ENCODE measurements at regions not wholly inside any gene's neighbourhood (a gene's known extent, or its start where the extent isn't known, plus 50 kb on each side); places are given as distances from the start of the nearest gene placed in this dataset.
"Not testable (repeated sequence)": the region's sequence is repeated elsewhere in the genome, so short reads cannot be mapped to it uniquely, and the experiment has no call there.

- DNase-seq: peak; percentile 65
These were observed 955.6 kb downstream of the GATA3 start for GRCh38 chr10:9010093-9010492.

DNA sequence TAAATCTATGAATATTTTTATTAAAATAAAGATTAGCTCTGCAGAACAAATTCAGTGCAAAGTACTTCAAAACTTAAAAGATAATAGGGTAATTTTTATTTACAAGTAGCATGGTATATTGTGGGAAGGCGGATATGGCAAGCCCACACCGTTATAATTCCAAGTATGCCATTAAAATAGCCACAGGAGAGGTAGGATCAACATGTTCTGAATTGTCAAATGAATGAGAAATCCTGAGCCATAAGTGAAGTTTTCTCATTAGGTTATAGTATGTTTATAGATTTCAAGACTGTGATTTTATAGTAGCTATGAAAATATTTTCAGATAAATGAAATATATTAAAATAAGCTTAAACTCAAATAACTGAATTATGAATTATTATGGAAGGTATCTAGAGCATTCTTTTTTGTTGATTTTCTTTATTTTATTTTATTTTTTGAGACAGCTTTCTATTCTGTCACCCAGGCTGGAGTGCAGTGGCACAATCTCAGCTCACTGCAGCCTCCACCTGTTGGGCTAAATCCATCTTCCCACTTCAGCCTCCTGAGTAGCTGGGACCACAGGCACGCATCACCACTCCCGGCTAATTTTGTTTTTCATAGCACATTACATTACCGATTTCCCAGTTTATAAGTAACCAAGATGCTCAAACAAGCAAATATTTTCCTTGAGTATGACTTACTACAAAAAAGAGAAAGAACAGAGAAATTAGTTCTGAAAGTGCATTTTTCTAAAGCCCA, 956.6 kb downstream of the GATA3 start:
- no peak for DNase-seq

GRCh38 chr10:9012312-9012711, 957.8 kb downstream of the GATA3 start:
- no peak for DNase-seq

- DNase-seq: no peak
These were observed 960.5 kb downstream of the GATA3 start for GRCh38 chr10:9015005-9015404.

DNA sequence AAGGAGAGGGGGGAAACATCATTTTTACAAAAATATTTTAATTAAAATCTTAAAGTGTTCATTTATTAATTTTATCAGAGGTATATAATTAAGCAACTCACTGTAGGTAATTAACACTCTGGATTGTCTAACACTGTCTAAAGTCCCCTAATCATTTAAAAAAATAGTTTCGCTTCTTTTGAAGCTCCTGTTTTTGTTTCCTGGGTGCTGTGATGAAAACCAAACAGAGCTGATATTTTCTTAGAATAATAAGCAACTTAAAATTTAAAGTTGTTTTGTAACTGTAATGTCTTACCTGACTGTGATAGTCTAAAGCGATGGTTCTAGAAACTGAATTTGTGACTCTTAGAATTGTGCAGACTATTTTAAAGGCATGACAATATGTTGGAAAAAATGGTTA, 961.0 kb downstream of the GATA3 start:
- DNase-seq: no peak

DNA sequence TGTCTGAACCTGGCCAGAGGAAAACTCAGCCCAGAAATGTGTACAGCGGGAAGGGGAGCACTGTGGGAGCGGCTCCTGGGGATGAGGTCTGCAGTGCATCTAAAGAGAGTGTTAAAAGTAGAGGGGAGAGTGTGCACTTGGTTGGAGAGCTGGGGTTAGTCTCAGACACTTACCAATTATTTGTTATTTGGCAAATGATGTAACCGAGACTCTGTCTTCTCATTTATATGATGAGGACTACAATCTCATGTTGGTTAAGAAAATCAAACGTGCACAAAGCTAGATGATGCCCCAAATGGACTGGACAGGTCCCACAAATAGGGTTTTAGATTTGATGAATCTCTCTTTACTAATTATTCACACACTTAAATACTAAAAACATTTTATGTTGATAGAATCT, 962.4 kb downstream of the GATA3 start:
- no peak for DNase-seq

DNA sequence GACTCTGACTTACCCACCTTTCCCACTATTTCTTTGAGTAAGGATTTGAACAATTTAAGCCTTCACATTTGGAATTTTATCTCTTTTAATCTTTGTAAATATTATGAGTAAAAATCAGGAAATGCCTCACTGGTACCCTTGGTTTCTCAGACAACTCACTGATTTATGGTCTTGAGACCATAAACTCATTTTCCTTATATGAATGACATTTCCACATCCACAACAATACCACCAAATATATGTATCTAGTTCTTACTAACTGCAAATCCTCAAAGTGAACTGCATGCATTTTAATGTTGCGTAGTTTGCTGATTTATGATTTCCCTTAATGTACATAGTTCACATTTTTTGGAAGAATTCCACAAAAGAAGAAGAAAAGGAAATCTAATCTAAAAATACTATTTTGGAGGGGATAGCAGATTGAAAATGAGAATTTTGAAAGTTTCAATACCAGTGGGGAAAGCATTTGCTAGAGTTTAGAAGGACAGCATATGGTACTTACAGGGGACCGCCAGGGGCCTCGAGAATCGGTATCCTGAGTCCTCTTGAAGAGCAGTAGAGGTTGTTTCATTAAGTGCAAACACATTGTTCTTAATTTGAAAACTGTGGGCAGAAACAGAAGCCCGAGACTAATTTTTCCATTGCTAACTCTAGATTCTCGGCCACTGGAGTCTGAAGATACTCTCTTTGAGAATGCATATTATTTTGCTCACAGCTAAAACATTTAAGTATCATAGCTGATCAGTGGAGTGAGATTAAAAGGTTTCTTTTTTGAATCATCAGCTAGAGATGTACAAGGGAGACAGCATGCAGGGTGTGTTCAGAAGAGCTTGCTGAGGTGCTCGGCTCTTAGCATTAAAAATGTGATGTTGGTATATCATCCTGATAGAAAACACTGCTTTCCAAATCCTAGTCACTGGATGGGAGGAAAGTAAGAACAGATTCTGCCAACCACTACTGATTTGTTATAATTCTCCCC, 964.0 kb downstream of the GATA3 start:
- DNase-seq: no peak

- DNase-seq: no peak
These were observed 968.7 kb downstream of the GATA3 start for GRCh38 chr10:9023206-9023605.

DNA sequence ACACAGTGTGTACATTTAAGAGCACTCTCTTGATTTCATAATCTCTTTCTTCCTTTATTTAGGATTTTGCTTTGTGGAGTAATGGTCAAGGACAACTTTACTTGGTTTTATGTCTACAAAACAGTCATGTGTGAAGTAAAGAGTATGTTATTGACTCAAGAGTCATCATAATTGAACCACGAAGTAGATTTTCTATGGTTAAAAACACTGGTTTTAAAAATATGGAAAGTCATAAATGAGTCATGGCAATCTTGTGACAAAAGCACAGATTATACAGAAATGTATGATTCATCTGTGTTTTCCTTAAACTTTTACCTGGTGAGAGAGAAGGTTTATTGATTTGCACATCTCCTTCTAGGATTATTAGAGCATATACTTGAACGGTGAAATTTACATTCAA, 969.7 kb downstream of the GATA3 start:
- DNase-seq: no peak

- DNase-seq: no peak
These were observed 973.7 kb downstream of the GATA3 start for GRCh38 chr10:9028231-9028630.

DNA sequence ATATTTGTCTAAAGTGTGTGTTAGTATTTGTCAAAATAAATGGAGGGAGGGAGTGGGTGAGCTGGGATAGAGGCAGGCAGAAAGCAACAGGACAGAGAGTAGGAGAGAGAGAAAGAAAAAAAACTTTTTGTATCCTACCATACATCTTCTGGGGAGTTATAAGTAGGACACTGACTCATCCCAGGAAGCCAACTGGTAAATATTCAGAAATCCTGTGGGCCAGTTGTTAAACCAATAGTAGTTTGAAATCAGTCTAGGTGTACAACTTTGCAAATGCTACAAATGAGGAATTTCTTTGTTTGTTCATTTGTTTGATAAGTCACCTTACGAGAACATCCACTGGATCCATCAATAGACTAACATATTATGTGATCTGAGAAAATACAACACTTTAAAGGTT, 980.9 kb downstream of the GATA3 start:
- no peak for DNase-seq

DNA sequence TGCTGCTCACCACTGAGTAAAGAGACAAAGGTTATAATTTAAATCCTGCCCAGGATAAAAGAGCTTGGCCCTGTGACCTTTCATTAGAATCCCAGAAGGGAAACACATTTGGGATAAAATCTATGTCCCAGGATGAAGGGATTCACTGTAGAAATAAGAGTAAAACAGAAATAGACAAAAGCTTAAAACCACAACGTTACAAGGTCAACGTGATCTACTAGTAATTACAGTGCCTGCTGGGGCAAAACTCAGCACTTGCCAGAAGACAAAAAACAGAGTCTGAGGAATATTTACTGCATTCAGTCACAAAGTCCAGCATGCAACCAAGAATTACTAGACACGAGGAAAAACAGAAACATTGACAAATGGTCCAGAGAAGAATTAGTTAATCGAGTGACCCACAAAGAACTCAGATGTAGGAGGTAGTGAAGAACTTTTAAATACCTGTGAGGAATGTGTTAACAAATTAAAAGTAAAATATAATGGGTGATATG, 982.3 kb downstream of the GATA3 start:
- no peak for DNase-seq

DNA sequence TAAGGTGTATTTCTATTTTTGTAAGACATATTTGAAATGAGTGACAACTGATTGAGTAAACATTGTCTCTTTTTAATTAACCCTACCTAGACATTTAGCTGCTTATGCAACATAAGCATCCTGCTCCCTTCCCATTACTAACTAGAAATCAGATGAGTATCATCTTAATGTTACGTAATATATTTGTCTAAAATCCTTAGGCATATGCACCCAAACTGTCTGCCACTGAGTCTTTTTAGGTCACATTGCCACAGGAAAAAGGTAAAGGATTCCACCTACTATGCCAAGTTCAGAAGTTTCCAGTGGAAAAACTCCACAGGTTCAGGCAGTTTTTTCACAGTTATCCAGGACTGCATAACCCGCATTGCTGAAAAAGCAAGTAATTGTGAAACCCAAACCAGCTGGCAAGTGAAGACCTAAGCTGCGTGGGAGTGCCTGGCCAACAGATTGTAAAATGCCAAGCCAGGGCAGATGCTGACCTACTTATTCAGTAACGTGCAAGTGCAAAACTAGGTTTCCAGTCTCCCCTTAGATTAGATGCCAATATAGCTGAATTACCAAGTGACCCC, 983.7 kb downstream of the GATA3 start:
- no peak for DNase-seq

DNA sequence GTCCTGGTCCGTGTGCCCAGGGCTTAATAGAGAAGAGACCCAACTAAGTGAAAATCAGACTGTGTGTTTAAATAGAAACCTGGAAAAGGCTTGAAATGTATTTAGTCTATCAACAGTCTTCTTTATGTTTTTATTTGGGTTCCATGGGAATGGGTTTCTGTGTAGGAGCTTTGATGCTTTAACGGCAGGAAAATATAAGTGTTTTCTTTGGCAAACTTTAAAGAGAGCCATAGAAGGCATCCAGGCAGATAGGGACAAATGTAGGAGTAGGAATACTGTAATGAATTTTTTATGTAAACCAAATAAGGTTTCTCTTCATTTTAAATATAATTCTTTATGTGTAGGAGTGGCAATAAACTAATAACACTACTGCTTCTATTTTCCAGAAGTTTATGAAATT, 989.0 kb downstream of the GATA3 start:
- DNase-seq: no peak

GRCh38 chr10:9045311-9045710, 990.8 kb downstream of the GATA3 start:
- no peak for DNase-seq

DNA sequence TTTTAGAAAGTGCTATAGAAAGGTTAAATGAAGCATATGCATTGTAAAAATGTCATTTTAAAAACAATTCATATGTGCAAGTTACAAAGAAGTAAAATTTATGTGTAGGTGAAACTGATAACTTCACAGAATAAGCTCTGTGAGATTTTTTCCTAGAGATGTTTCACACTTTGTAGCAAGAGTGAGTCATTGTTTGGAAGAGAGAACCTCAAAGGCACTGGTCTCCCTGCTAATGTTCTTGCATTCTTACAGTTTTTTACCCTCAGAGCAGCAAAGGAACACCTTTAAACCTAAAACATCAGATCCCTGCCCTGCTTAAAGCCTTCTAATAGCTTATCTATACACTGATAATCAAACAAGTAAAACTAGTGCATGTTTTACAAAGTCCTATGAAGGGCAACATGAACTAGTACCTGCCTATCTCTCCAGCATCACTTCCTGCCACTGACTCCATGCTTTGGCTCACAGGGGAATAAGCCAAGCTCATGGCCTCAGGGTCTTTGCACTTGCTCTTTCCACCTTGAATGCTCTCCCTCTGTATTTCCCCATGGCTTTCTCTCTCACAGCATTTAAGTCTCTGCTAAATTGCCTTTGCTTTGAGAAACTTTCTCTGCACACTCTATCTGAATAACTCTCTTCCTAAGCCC, 997.0 kb downstream of the GATA3 start:
- no peak for DNase-seq

DNA sequence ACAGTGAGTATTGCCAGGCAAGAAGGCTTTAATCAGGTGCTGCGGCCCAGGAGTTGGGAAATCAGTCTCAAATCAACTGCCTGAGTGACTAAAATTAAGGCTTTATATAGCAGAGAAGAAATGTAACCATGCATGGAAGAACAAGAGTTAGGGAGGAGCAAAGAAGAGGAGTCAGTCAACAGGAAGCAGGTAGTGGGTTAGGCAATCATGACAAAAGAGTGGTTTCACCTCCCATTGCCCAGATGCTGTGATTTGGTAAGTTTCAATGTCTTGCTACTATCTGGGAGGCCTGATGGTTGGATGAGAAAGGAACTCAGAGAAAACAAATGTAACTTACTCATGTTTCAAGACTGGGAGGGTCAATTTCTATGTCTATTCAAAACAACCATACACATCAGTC, 998.3 kb downstream of the GATA3 start:
- no peak for DNase-seq

DNA sequence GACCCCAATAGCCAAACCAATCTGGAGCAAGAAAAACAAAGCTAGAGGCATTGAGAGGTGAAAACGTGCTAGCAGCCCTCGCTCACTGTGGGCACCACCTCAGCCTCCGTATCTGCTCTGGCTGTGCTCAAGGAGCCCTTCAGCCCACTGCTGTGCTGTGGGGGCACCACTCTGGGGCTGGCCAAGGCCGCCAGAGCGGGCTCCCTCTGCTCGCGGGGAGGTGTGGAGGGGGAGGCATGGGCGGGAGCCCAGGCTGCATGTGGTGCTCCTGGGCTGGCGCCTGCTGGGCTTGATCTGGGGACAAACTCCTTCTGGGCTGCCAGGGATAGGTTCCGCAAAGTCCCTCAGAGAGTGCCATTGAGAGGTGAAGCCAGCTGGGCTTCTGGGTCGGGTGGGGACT, 1002.0 kb downstream of the GATA3 start:
- no peak for DNase-seq

- DNase-seq: not testable (repeated sequence)
These were observed 1002.8 kb downstream of the GATA3 start for GRCh38 chr10:9057293-9057692.

DNA sequence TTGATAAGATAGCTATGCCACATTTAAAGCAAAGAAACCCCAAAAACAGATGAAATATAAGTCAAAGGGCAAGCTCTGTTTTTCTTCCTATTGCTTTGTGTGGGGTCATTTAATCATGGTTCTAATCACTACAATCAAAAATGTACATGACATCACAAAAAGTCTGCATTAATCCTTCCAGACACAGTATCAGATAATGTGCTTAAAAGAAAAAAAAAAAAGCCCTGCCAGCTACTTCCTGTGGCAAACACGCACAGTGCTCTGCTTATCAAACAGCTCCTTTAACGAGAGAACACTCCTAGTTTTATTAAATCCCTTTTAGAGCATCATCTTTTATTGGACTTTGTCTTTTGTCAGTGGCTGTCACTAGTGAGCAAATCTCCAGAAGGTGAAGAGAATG, 1005.8 kb downstream of the GATA3 start:
- DNase-seq: no peak

GRCh38 chr10:9061871-9062270, 1007.4 kb downstream of the GATA3 start:
- no peak for DNase-seq

GRCh38 chr10:9066152-9066551, 1011.7 kb downstream of the GATA3 start:
- DNase-seq: no peak

DNA sequence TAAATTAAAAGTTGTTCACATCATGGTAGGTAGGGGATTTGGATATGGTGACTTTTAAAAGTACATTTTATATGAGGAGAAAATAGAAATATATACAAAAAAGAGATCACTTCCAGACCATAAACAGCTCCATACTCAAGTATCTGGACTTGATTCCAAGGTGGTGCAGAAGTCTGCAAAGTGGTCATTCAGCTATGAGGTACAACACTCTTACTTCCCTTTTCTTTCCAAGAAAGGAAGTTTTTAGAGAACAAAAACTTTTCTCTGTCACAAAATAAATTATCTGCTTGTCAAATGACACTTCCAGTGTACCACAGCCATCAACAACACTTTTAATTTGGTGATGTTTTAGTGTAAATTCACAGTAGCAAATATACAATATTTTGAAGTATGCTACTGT, 1013.5 kb downstream of the GATA3 start:
- no peak for DNase-seq
